ENCODE measurements at regions not wholly inside any gene's neighbourhood (a gene's known extent, or its start where the extent isn't known, plus 50 kb on each side); places are given as distances from the start of the nearest gene placed in this dataset.

- no peak for TF ChIP-seq CTCF (IDR thresholded peaks at IDR 0.05)
- no peaks in the 10 kb centered on the region for H3K9me3 Mint-ChIP-seq
- H3K4me3 Mint-ChIP-seq = no peak overlapping the region
- DNase-seq = no peak
- H3K36me3 Mint-ChIP-seq (ENCODE audit: low read depth) = no peaks in the 10 kb centered on the region
- peaks cover 3% of the 10 kb centered on the region for H3K27me3 Mint-ChIP-seq (ENCODE audit: low read depth, poor library complexity)
- peaks cover 13% of the 10 kb centered on the region for H3K4me1 Mint-ChIP-seq
- H3K27ac Mint-ChIP-seq = no peak overlapping the region
These were observed 226.2 kb upstream of the TP63 start for GRCh38 chr3:189404797-189405484.

- no peak overlapping the region for H3K4me3 Mint-ChIP-seq
- TF ChIP-seq CTCF (IDR thresholded peaks at IDR 0.05) = no peak
- H3K27ac Mint-ChIP-seq = no peak overlapping the region
- H3K4me1 Mint-ChIP-seq = peaks cover 13% of the 10 kb centered on the region
- H3K27me3 Mint-ChIP-seq (ENCODE audit: low read depth, poor library complexity) = peaks cover 3% of the 10 kb centered on the region
- H3K36me3 Mint-ChIP-seq (ENCODE audit: low read depth) = no peaks in the 10 kb centered on the region
- no peak for DNase-seq
- no peaks in the 10 kb centered on the region for H3K9me3 Mint-ChIP-seq
These were observed 225.0 kb upstream of the TP63 start for GRCh38 chr3:189406148-189406547.

GRCh38 chr3:189410522-189410921, 220.7 kb upstream of the TP63 start:
- DNase-seq = no peak
- no peaks in the 10 kb centered on the region for H3K4me1 Mint-ChIP-seq
- H3K4me3 Mint-ChIP-seq = no peak overlapping the region
- no peak for TF ChIP-seq CTCF (IDR thresholded peaks at IDR 0.05)
- no peaks in the 10 kb centered on the region for H3K9me3 Mint-ChIP-seq
- peaks cover 7% of the 10 kb centered on the region for H3K27me3 Mint-ChIP-seq (ENCODE audit: low read depth, poor library complexity)
- no peak overlapping the region for H3K27ac Mint-ChIP-seq
- H3K36me3 Mint-ChIP-seq (ENCODE audit: low read depth) = no peaks in the 10 kb centered on the region

GRCh38 chr3:189419038-189419437, 212.2 kb upstream of the TP63 start:
- Mint-ChIP-seq H3K27ac (no peak overlapping the region), H3K4me3 (no peak overlapping the region), H3K4me1 (peaks cover 23% of the 10 kb centered on the region), H3K27me3 (ENCODE audit: low read depth, poor library complexity) (no peaks in the 10 kb centered on the region), H3K9me3 (no peaks in the 10 kb centered on the region), H3K36me3 (ENCODE audit: low read depth) (no peaks in the 10 kb centered on the region)
- peak; percentile 12 for DNase-seq
- no peak for TF ChIP-seq CTCF (IDR thresholded peaks at IDR 0.05)

GRCh38 chr3:189419683-189420082, 211.5 kb upstream of the TP63 start:
- Mint-ChIP-seq H3K27ac (no peak overlapping the region), H3K27me3 (ENCODE audit: low read depth, poor library complexity) (no peaks in the 10 kb centered on the region), H3K4me1 (peaks cover 30% of the 10 kb centered on the region), H3K9me3 (no peaks in the 10 kb centered on the region), H3K4me3 (no peak overlapping the region), H3K36me3 (ENCODE audit: low read depth) (no peaks in the 10 kb centered on the region)
- DNase-seq = no peak
- TF ChIP-seq CTCF (IDR thresholded peaks at IDR 0.05) = no peak

GRCh38 chr3:189424922-189425321, 206.3 kb upstream of the TP63 start:
- peak overlapping the region; percentile 87 for H3K27ac Mint-ChIP-seq
- H3K9me3 Mint-ChIP-seq = peaks cover 7% of the 10 kb centered on the region
- no peak overlapping the region for H3K4me3 Mint-ChIP-seq
- H3K36me3 Mint-ChIP-seq (ENCODE audit: low read depth) = no peaks in the 10 kb centered on the region
- peaks cover 26% of the 10 kb centered on the region for H3K4me1 Mint-ChIP-seq
- TF ChIP-seq CTCF (IDR thresholded peaks at IDR 0.05) = no peak
- H3K27me3 Mint-ChIP-seq (ENCODE audit: low read depth, poor library complexity) = no peaks in the 10 kb centered on the region
- no peak for DNase-seq

All from nephron progenitor cell (in vitro differentiated cells).